ENCODE measurements at regions not wholly inside any gene's neighbourhood (a gene's known extent, or its start where the extent isn't known, plus 50 kb on each side); places are given as distances from the start of the nearest gene placed in this dataset.

DNA sequence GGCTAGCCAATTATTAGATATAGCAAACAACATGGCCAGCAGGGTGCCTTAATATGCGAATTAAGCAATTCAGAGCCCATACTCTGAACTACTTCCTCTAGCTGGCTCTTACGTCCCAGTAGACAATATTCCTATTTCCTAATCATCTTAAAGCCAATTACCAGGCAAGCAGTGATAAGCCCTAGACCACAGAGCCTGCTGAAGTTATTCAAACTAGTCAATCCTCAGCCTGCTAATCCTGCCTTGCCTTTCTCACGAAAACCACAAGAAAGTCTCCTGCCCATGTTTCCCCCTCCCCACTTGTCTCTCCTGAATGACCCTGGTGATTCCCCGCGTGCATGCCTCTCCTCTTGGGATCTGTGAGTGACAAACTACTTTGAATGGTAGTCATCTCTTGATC is 86.8 kb upstream of the CACNA2D1 start (continued):
- TF ChIP-seq REST (IDR thresholded peaks at IDR 0.05), result no peak
- no peak for TF ChIP-seq KDM5A (IDR thresholded peaks at IDR 0.05)
- TF ChIP-seq RARB (CRISPR knock-in tag; IDR thresholded peaks at IDR 0.05), result no peak
- TF ChIP-seq ATOH8 (CRISPR knock-in tag; IDR thresholded peaks at IDR 0.05; ENCODE audit: low read depth), result no peak
- TF ChIP-seq, protein P1, sequence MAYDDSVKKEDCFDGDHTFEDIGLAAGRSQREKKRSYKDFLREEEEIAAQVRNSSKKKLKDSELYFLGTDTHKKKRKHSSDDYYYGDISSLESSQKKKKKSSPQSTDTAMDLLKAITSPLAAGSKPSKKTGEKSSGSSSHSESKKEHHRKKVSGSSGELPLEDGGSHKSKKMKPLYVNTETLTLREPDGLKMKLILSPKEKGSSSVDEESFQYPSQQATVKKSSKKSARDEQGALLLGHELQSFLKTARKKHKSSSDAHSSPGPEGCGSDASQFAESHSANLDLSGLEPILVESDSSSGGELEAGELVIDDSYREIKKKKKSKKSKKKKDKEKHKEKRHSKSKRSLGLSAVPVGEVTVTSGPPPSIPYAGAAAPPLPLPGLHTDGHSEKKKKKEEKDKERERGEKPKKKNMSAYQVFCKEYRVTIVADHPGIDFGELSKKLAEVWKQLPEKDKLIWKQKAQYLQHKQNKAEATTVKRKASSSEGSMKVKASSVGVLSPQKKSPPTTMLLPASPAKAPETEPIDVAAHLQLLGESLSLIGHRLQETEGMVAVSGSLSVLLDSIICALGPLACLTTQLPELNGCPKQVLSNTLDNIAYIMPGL (CRISPR knock-in tag; IDR thresholded peaks at IDR 0.05; ENCODE audit: borderline replicate concordance), result no peak
- TF ChIP-seq SMC3 (IDR thresholded peaks at IDR 0.05), result no peak
- TF ChIP-seq MAFK (IDR thresholded peaks at IDR 0.05; ENCODE audit: partially characterized antibody), result no peak
- TF ChIP-seq POLR2AphosphoS2 (conservative IDR thresholded peaks at IDR 0.05; ENCODE audit: low read length), result no peak
- no peak for TF ChIP-seq E2F6 (IDR thresholded peaks at IDR 0.05; ENCODE audit: borderline replicate concordance, low read depth)

GRCh38 chr7:82528577-82529310 is 85.2 kb upstream of the CACNA2D1 start:
- Histone ChIP-seq H3K4me1 (no peaks in the 10 kb centered on the region), H3K9me3 (no peaks in the 10 kb centered on the region), H3K4me2 (no peak overlapping the region), H3K4me3 (no peak overlapping the region), H3K27ac (no peak overlapping the region)
- FAIRE-seq (no peak), ATAC-seq (no peak), DNase-seq (ENCODE audit: low read depth in 1 of 2, low spot score in 1 of 2) (no peak)
- ChIA-PET CTCF (no interaction called here), POLR2A (no interaction called here)
- TF ChIP-seq HOXB13 (CRISPR knock-in tag; IDR thresholded peaks at IDR 0.05; ENCODE audit: low read depth) (no peak), CHD4 (IDR thresholded peaks at IDR 0.05; ENCODE audit: borderline replicate concordance) (no peak), ZNF302 (CRISPR knock-in tag; IDR thresholded peaks at IDR 0.05) (no peak), BHLHE40 (IDR thresholded peaks at IDR 0.05; ENCODE audit: low read depth, low read length) (no peak), FOXS1 (CRISPR knock-in tag; IDR thresholded peaks at IDR 0.05) (no peak), NPAS2 (CRISPR knock-in tag; IDR thresholded peaks at IDR 0.05; ENCODE audit: borderline replicate concordance) (no peak)
- TF ChIP-seq, protein P2, sequence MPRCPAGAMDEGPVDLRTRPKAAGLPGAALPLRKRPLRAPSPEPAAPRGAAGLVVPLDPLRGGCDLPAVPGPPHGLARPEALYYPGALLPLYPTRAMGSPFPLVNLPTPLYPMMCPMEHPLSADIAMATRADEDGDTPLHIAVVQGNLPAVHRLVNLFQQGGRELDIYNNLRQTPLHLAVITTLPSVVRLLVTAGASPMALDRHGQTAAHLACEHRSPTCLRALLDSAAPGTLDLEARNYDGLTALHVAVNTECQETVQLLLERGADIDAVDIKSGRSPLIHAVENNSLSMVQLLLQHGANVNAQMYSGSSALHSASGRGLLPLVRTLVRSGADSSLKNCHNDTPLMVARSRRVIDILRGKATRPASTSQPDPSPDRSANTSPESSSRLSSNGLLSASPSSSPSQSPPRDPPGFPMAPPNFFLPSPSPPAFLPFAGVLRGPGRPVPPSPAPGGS (IDR thresholded peaks at IDR 0.05), result no peak
- WGBS (ENCODE audit: missing lambda C conversion rate), result 52% methylated on average over 3 of the region's 3 CpGs

All from A549 (cell line).